GM23248 (cell line): ENCODE measurements at regions not wholly inside any gene's neighbourhood (a gene's known extent, or its start where the extent isn't known, plus 50 kb on each side); places are given as distances from the start of the nearest gene placed in this dataset.

Experiments
- DNase-seq: peaks from one replicate; pipeline ENCODE4 v3.0.0-alpha.2; 2015
- H2AFZ ChIP-seq: fragments of 200-600 bp; sonication (generic); 2 replicates; pipeline ENCODE4 v1.6.1; 2016; ENCODE audit warnings: antibody characterized with exemption
- H3F3A ChIP-seq: fragments of 200-600 bp; sonication (generic); 2 replicates; pipeline ENCODE4 v1.6.1; 2016; ENCODE audit warnings: mild to moderate bottlenecking, antibody characterized with exemption, mixed run types; ENCODE audit not compliant: insufficient read depth
- H3K27ac ChIP-seq: fragments of 200-600 bp; sonication (generic); 2 replicates; pipeline ENCODE4 v1.5.1; 2016; ENCODE audit warnings: mild to moderate bottlenecking
- H3K27me3 ChIP-seq: fragments of 200-600 bp; sonication (generic); replicated peaks from 2 replicates; pipeline ENCODE4 v1.6.1; 2016; ENCODE audit warnings: mild to moderate bottlenecking; ENCODE audit not compliant: insufficient read depth
- H3K36me3 ChIP-seq: fragments of 200-600 bp; sonication (generic); 2 replicates; pipeline ENCODE4 v1.6.1; 2016; ENCODE audit warnings: low read depth, mild to moderate bottlenecking
- H3K4me1 ChIP-seq: fragments of 200-600 bp; sonication (generic); 2 replicates; pipeline ENCODE4 v1.6.1; 2016; ENCODE audit warnings: mild to moderate bottlenecking; ENCODE audit not compliant: insufficient read depth
- H3K4me2 ChIP-seq: fragments of 200-600 bp; sonication (generic); one replicate; pipeline ENCODE4 v1.6.1; 2016; ENCODE audit warnings: mild to moderate bottlenecking; ENCODE audit not compliant: unreplicated experiment
- H3K4me3 ChIP-seq: fragments of 200-600 bp; sonication (generic); 2 replicates; pipeline ENCODE4 v1.5.1; 2016; ENCODE audit warnings: mild to moderate bottlenecking
- H3K79me2 ChIP-seq: fragments of 200-600 bp; sonication (generic); 2 replicates; pipeline ENCODE4 v1.6.1; 2016; ENCODE audit warnings: mild to moderate bottlenecking; ENCODE audit not compliant: insufficient read depth
- H3K9ac ChIP-seq: fragments of 200-600 bp; sonication (generic); 2 replicates; pipeline ENCODE4 v1.6.1; 2016; ENCODE audit warnings: mild to moderate bottlenecking
- H3K9me2 ChIP-seq: fragments of 200-600 bp; sonication (generic); 2 replicates; pipeline ENCODE4 v1.6.1; 2016; ENCODE audit warnings: mixed run types, mild to moderate bottlenecking, moderate library complexity; ENCODE audit not compliant: insufficient read depth
- H3K9me3 ChIP-seq: fragments of 200-600 bp; sonication (generic); one replicate; pipeline ENCODE4 v1.6.1; 2017; ENCODE audit warnings: low read depth
- H4K20me1 ChIP-seq: fragments of 200-600 bp; sonication (generic); 2 replicates; pipeline ENCODE4 v1.6.0; 2016; ENCODE audit not compliant: insufficient read depth
- EZH2 ChIP-seq: fragments of 200-600 bp; sonication (generic); IDR thresholded peaks from 2 replicates; pipeline ENCODE4 v1.6.1; 2018; ENCODE audit warnings: antibody characterized with exemption, mild to moderate bottlenecking; ENCODE audit not compliant: insufficient read depth, poor library complexity, severe bottlenecking
- EZH2phosphoT487 ChIP-seq: fragments of 200-600 bp; sonication (generic); IDR thresholded peaks from 2 replicates; pipeline ENCODE4 v1.6.1; 2018; ENCODE audit warnings: antibody characterized with exemption, moderate library complexity, mild to moderate bottlenecking, low read depth; ENCODE audit not compliant: insufficient read depth
- WGBS, 2 experiments: methylation state at CpG; one replicate each; pipeline ENCODE4 v1.1.6; 2015 to 2017; ENCODE audit warnings: low lambda C conversion rate in 2 of 2, low coverage in 1 of 2; ENCODE audit errors: missing lambda C conversion rate in 2 of 2; 5-methylcytosine and 5-hydroxymethylcytosine counted together
- in situ Hi-C: fragments of 300-500 bp; cut with MboI; formaldehyde crosslinking; loops from 2 replicates; pipeline ENCODE4 v1.15.0; 2020

GRCh38 chr3:194800002-194800401, 114.3 kb downstream of the FAM43A start:
- WGBS, 2 experiments, result 82 to 89% methylated on average over 10 of the region's 10 CpGs
- H3K9me2 ChIP-seq, result no peaks in the 10 kb centered on the region
- H3K27ac ChIP-seq, result no peak overlapping the region
- no peaks in the 10 kb centered on the region for H3F3A ChIP-seq
- H3K36me3 ChIP-seq, result no peaks in the 10 kb centered on the region
- H3K4me1 ChIP-seq, result no peaks in the 10 kb centered on the region
- no peak overlapping the region for H3K9ac ChIP-seq
- no peak overlapping the region for H2AFZ ChIP-seq
- H3K79me2 ChIP-seq, result no peaks in the 10 kb centered on the region
- in situ Hi-C loops, result no loop called here
- TF ChIP-seq EZH2 (no peak), EZH2phosphoT487 (no peak)
- H3K9me3 ChIP-seq, result no peaks in the 10 kb centered on the region
- H3K4me2 ChIP-seq, result no peak overlapping the region
- H4K20me1 ChIP-seq, result no peaks in the 10 kb centered on the region
- DNase-seq, result no peak
- no peak overlapping the region for H3K4me3 ChIP-seq
- H3K27me3 ChIP-seq, result peaks cover 29% of the 10 kb centered on the region; the same call in 1 of the 2 replicates

GRCh38 chr3:194801461-194802432, 116.1 kb downstream of the FAM43A start:
- Histone ChIP-seq H3K4me1 (peaks cover 3% of the 10 kb centered on the region; the same call in 1 of the 2 replicates), H3K4me3 (no peak overlapping the region), H3K9ac (no peak overlapping the region), H4K20me1 (no peaks in the 10 kb centered on the region), H3K27me3 (peaks cover 29% of the 10 kb centered on the region; the same call in 1 of the 2 replicates), H3K79me2 (no peaks in the 10 kb centered on the region), H3K9me2 (no peaks in the 10 kb centered on the region), H2AFZ (no peak overlapping the region), H3K9me3 (no peaks in the 10 kb centered on the region), H3K4me2 (no peak overlapping the region), H3K36me3 (no peaks in the 10 kb centered on the region), H3K27ac (no peak overlapping the region), H3F3A (no peaks in the 10 kb centered on the region)
- TF ChIP-seq EZH2, result no peak
- TF ChIP-seq EZH2phosphoT487, result no peak
- WGBS, 2 experiments, result 42 to 43% methylated on average over 23 of the region's 23 CpGs
- in situ Hi-C loops, result no loop called here
- DNase-seq, result no peak

GRCh38 chr3:194804796-194805195, 119.1 kb downstream of the FAM43A start:
- no peak overlapping the region for H3K4me2 ChIP-seq
- DNase-seq, result no peak
- peaks cover 15% of the 10 kb centered on the region for H3F3A ChIP-seq
- no peak overlapping the region for H3K9ac ChIP-seq
- no peak for TF ChIP-seq EZH2phosphoT487
- TF ChIP-seq EZH2, result no peak
- in situ Hi-C loops, result no loop called here
- H2AFZ ChIP-seq, result no peak overlapping the region
- H3K9me2 ChIP-seq, result no peaks in the 10 kb centered on the region
- 88 to 100% methylated on average over 2 of the region's 2 CpGs for WGBS, 2 experiments
- no peak overlapping the region for H3K4me3 ChIP-seq
- no peaks in the 10 kb centered on the region for H3K9me3 ChIP-seq
- H3K36me3 ChIP-seq, result no peaks in the 10 kb centered on the region
- H3K4me1 ChIP-seq, result peaks cover 25% of the 10 kb centered on the region
- H4K20me1 ChIP-seq, result no peaks in the 10 kb centered on the region
- peaks cover 29% of the 10 kb centered on the region; the same call in 1 of the 2 replicates for H3K27me3 ChIP-seq
- no peak overlapping the region for H3K27ac ChIP-seq
- H3K79me2 ChIP-seq, result no peaks in the 10 kb centered on the region

GRCh38 chr3:194805546-194805945, 119.9 kb downstream of the FAM43A start:
- H3K27me3 ChIP-seq, result peaks cover 25% of the 10 kb centered on the region; the same call in 1 of the 2 replicates
- TF ChIP-seq EZH2phosphoT487 (no peak), EZH2 (no peak)
- H3K36me3 ChIP-seq, result no peaks in the 10 kb centered on the region
- no peak for DNase-seq
- H3K4me3 ChIP-seq, result no peak overlapping the region
- H3F3A ChIP-seq, result peaks cover 15% of the 10 kb centered on the region
- in situ Hi-C loops, result no loop called here
- no peaks in the 10 kb centered on the region for H3K9me3 ChIP-seq
- H2AFZ ChIP-seq, result no peak overlapping the region
- H4K20me1 ChIP-seq, result no peaks in the 10 kb centered on the region
- H3K9me2 ChIP-seq, result no peaks in the 10 kb centered on the region
- H3K4me2 ChIP-seq, result no peak overlapping the region
- 72 to 77% methylated on average over 4 of the region's 4 CpGs for WGBS, 2 experiments
- H3K27ac ChIP-seq, result no peak overlapping the region
- H3K4me1 ChIP-seq, result peaks cover 25% of the 10 kb centered on the region
- no peak overlapping the region for H3K9ac ChIP-seq
- no peaks in the 10 kb centered on the region for H3K79me2 ChIP-seq
